H54 (cell line): ENCODE measurements at regions not wholly inside any gene's neighbourhood (a gene's known extent, or its start where the extent isn't known, plus 50 kb on each side); places are given as distances from the start of the nearest gene placed in this dataset.
"Not testable (repeated sequence)": the region's sequence is repeated elsewhere in the genome, so short reads cannot be mapped to it uniquely, and the experiment has no call there.

Source experiments
- DNase-seq: peaks from one replicate; pipeline ENCODE4 v3.0.0; 2011; ENCODE audit warnings: low spot score, mixed read lengths; ENCODE audit not compliant: insufficient read length
- FAIRE-seq: peaks from 3 replicates; lab custom pipeline; 2011; peaks lifted over from hg19 to GRCh38; lab: Jason Lieb, UNC
- POLR2A ChIP-seq: IDR thresholded peaks from 2 replicates; pipeline ENCODE4 v1.6.1; 2011; ENCODE audit warnings: low read depth, mild to moderate bottlenecking, low read length

GRCh38 chr15:69861331-69862171 is 236.2 kb downstream of the TLE3 start:
- no peak for DNase-seq
- TF ChIP-seq POLR2A, result no peak
- no peak for FAIRE-seq

GRCh38 chr15:69862540-69862939 is 235.2 kb downstream of the TLE3 start:
- no peak for DNase-seq
- TF ChIP-seq POLR2A, result no peak
- no peak for FAIRE-seq

GRCh38 chr15:69863446-69863845 is 234.3 kb downstream of the TLE3 start:
- no peak for TF ChIP-seq POLR2A
- FAIRE-seq (no peak), DNase-seq (no peak)

DNA sequence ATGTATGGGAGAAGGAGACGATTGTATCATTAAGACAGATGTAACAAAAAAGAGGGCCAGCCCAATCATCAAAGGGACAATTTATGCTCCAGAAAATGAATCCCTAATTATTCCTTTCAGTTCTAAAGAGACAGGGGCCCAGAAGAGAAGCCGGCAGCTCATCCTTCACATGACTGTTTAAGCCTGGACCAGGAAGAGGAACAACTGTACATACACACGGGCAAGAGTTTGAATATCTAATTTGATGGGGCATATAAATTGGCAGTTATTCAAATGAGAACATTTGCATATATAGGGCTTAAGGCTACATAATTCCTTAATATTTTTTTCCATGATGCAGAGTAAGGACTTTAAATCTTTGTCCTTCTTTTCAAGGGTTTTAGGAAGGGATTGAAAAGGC is 232.3 kb downstream of the TLE3 start:
- FAIRE-seq, result no peak
- no peak for DNase-seq
- TF ChIP-seq POLR2A, result no peak

DNA sequence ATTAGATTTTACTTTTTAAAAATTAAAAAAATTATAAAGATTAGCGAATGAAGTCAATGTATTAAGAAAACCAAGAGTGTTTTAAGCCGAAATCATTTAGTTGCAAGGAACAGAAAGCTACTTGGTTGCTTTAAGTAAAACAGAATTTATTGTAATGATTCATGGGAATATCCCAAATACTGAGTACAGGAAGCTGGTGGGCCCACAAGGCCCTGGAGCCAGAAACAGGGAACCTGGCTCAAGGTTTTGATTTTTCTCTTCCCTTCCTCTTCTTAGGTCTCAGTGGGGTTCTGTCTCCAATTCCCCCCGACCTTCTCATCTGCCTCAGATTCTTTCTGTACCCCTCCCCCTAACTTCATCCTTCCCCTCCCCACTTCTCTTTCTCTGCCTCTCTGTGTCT is 229.0 kb downstream of the TLE3 start:
- DNase-seq (no peak), FAIRE-seq (no peak)
- TF ChIP-seq POLR2A, result no peak

DNA sequence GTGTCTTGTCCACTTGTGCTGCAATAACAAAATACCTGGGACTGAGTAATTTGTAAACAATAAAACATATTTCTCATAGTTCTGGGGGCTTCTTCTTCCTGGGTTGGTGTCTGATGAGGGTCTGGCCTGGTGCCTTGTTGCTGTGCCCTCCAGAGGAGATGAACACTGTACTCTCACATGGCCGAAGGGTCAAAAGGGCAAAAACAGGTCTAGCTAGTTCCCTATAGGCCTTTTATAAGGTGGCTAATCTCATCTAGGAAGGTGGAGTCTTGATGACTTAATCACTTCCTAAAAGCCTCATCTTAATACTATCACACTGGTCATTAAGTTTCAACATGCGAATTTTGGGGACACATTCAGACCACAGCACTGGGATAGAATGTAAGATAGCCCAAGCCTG is 228.4 kb downstream of the TLE3 start:
- FAIRE-seq (no peak), DNase-seq (no peak)
- TF ChIP-seq POLR2A, result no peak

DNA sequence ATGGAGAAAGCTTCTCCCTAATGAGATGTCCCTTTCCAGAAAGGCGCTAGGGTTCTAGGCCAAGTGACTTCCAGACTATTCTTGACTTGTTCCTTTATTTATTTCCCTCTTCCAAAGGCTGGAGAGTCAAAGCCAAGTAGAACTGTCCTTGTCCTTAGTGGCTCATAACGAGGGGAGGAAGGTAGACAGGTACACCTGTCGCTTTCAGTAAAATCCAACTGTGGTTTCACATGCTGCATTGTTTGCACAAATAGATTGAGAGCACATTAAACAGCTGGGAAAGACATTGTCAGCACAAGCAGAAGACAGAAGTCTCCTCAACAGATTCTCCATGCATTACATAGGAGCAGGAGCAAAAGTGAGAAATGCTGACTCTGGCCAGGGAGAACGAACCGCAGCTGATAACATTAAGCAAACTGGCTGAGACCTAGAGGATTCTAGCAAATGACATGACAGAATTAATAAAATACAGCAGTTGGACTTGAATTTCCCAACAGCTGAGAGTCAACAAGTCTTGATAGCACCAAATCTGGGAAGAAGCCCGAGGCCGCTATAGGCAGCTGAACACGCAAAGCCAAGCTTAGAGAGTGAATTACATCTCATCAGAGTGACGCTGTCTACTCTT is 227.7 kb downstream of the TLE3 start:
- DNase-seq (no peak), FAIRE-seq (no peak)
- TF ChIP-seq POLR2A, result no peak

GRCh38 chr15:69871511-69872134 is 226.1 kb downstream of the TLE3 start:
- TF ChIP-seq POLR2A, result no peak
- FAIRE-seq, result no peak

DNA sequence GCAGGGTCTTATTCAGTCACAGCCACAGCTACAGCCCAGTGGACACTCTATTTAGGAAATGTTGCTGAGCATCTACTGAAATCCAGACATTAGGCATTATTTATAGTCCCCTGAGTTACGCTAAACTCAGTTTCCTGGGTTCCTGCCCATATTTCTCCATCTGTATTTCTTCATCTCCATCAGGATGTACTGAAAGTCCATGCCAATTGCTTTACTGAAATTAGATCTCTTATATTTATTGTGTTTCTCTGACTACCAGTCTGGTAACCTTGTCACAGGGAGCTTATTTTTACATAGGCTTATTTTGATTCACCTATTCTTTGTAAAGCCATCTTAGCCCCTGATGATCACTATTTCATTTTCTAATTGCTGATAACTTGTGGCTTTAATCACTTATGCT is 223.9 kb downstream of the TLE3 start:
- DNase-seq (no peak), FAIRE-seq (no peak)
- TF ChIP-seq POLR2A, result no peak

More at GRCh38 chr15:69871511-69872134, 226.1 kb downstream of the TLE3 start:
- DNase-seq, result no peak

GRCh38 chr15:69874321-69874720 is 223.4 kb downstream of the TLE3 start:
- FAIRE-seq (no peak), DNase-seq (no peak)
- no peak for TF ChIP-seq POLR2A

DNA sequence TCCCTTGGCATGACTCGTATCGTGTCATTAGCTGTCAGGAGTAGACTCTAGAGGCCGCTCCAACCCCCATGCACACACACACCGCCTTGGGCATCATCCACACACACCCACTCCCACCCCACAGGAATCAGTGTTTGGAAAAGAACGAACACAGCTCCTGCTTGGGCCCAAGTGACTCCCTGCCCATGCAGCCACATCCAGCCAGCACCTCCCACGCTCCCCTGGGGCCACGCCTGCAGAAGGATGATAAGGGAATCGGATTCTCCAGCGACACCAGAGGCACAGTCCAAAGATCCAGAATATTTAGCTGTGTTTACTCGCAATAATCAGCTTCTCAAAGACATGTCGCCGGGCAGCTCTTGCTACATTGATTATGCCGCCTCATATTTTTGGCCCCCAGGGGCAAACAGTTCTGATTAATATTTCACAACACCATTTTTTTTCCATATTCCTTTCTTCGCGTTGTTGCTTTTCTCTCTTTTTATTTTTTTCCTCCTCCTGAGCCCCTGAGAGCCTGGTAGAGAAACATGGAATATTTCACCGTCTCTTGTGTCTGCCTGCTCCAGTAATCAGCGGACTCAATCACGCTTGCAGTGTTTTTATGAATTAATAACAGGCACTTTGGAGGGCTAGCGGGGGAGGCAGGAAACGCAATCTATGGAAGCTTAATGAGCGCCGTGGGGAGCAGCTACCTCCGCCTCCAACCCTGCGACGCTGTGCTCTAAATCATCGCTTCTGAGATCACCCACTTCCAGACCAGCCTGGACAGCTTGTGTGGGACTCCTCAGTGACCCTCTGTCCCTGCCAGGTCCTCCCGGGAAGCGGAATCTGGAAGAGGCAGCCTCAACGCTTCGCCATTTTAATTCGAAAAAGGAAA is 221.4 kb downstream of the TLE3 start:
- FAIRE-seq, result no peak
- TF ChIP-seq POLR2A, result no peak
- no peak for DNase-seq

GRCh38 chr15:69879963-69880362 is 217.8 kb downstream of the TLE3 start:
- not testable (repeated sequence) for FAIRE-seq, DNase-seq

DNA sequence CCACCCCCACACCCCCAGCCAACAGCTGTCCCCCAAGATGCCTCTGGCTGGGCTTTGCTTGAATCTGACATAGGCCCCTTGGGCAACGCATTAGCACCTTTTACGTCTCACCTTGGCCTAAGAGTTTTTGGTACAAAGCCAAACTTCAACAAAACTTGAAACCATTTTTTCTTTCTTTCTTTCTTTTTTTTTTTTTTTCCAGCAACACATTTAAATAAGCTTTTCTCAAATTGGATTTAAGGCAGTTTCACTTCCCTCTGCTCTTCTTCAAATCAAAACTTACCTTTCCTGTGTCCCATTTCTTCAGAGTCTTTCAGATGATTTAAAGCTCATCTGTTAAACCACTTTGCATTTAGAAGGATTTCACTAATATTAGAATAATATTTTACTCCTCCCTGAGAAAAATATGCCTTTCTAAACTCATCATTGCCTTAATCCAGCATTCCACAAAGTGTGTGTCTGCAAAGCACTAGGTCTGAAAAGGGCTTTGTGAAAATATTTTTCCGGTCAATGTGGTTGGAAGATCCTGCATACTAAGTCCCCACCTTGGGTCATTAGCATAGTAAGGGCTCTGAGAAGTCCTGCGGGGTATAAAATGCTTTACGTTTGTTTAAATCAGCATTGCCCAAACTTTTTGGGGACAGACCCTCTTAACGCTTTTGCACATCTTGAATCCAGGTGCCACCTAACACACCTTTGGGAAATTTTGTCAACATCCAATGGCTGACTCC is 217.0 kb downstream of the TLE3 start:
- FAIRE-seq, result no peak
- DNase-seq, result no peak
- no peak for TF ChIP-seq POLR2A
